ENCODE measurements at regions not wholly inside any gene's neighbourhood (a gene's known extent, or its start where the extent isn't known, plus 50 kb on each side); places are given as distances from the start of the nearest gene placed in this dataset.

DNA sequence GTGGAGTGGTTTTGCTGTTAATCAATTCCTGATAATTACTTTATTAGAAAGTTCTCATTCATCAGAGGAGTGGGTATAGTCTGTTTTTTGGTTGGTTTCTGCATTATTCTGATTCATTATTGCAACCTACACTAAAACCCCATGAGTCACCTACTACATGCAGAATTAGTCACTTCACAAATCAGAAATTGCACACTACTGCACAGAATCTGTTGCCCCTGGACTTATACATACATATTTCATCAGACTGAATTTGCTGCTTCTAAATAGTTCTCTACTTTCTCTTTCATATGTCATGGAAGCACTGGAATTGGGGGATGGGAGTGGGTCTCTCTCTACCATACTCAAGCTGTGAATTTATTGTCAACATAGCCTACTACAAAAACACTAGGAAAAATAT is 585.1 kb downstream of the DNAH5 start:
- TF ChIP-seq POLR2A (IDR thresholded peaks at IDR 0.05), result no peak
- no peak for TF ChIP-seq POLR2AphosphoS5 (IDR thresholded peaks at IDR 0.05)
- TF ChIP-seq, protein P1, sequence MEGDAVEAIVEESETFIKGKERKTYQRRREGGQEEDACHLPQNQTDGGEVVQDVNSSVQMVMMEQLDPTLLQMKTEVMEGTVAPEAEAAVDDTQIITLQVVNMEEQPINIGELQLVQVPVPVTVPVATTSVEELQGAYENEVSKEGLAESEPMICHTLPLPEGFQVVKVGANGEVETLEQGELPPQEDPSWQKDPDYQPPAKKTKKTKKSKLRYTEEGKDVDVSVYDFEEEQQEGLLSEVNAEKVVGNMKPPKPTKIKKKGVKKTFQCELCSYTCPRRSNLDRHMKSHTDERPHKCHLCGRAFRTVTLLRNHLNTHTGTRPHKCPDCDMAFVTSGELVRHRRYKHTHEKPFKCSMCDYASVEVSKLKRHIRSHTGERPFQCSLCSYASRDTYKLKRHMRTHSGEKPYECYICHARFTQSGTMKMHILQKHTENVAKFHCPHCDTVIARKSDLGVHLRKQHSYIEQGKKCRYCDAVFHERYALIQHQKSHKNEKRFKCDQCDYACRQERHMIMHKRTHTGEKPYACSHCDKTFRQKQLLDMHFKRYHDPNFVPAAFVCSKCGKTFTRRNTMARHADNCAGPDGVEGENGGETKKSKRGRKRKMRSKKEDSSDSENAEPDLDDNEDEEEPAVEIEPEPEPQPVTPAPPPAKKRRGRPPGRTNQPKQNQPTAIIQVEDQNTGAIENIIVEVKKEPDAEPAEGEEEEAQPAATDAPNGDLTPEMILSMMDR (IDR thresholded peaks at IDR 0.05 in 8 of 11, conservative IDR thresholded peaks at IDR 0.05 in 3 of 11), result no peak
- no peaks in the 10 kb centered on the region for H3K36me3 ChIP-seq
- H3K4me1 ChIP-seq, result no peaks in the 10 kb centered on the region
- peaks cover 0 to 15% (median 3%) of the 10 kb centered on the region in 8 donors for H3K9me3 ChIP-seq
- intact Hi-C loops (cut with DNase I; ENCODE audit: low total_unique reads), result no loop called here
- no peaks in the 10 kb centered on the region for H3K27me3 ChIP-seq (replicated peaks in 1 of 7)
- no peak overlapping the region for H3K27ac ChIP-seq
- no peak for DNase-seq
- H3K4me3 ChIP-seq, result no peak overlapping the region

DNA sequence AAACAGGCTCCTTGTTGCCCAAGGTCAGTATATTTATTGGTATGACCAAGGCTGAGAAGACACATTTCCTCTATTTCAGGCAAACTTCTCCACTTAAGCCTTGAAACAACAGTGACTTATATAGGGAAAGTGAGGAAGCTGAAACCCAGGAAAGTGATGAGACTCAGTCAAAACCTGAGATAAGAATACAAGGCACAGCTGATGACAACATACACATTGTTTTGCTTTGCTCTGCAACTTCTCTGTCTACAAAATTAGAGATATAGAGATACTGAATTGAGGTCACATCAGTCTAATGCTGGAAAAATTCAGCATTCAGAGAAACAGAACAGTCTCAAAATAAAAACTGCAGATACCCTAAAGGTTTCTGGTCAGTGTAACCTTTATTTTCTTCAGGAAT is 586.1 kb downstream of the DNAH5 start:
- no peak overlapping the region for H3K27ac ChIP-seq
- no peaks in the 10 kb centered on the region for H3K36me3 ChIP-seq
- no peaks in the 10 kb centered on the region for H3K27me3 ChIP-seq (replicated peaks in 1 of 7)
- no peaks in the 10 kb centered on the region for H3K4me1 ChIP-seq
- no peak overlapping the region for H3K4me3 ChIP-seq
- peaks cover 0 to 14% (median 4%) of the 10 kb centered on the region in 8 donors for H3K9me3 ChIP-seq
- intact Hi-C loops (cut with DNase I; ENCODE audit: low total_unique reads), result no loop called here
- TF ChIP-seq POLR2AphosphoS5 (IDR thresholded peaks at IDR 0.05) (no peak), POLR2A (IDR thresholded peaks at IDR 0.05) (no peak)
- TF ChIP-seq, protein P1 (IDR thresholded peaks at IDR 0.05 in 8 of 11, conservative IDR thresholded peaks at IDR 0.05 in 3 of 11), result no peak
- no peak for DNase-seq

DNA sequence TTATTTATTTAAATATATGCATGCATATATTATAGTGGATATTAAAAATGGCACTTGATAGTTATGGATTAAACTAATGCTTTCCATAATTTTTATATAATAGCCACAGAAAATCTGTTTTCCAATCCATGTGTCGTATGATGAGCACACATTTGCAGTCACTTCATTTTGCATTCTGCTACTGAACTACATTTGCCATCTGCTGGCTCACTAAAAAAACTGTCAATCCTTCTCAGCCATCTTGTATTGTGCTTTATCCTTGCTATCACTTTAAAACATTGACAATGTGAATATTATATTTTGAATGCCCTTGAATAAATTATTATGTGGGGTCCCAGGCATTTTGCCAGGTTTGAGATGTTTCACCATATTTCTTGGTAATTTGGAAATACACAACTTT is 586.6 kb downstream of the DNAH5 start:
- WGBS, 5 donors, result 0 to 74% (median 34%) methylated on average over 1 of the region's 1 CpG
- H3K9me3 ChIP-seq, result peaks cover 0 to 18% (median 4%) of the 10 kb centered on the region in 8 donors
- intact Hi-C loops (cut with DNase I; ENCODE audit: low total_unique reads), result no loop called here
- TF ChIP-seq POLR2AphosphoS5 (IDR thresholded peaks at IDR 0.05), result no peak
- TF ChIP-seq, protein P1 (IDR thresholded peaks at IDR 0.05 in 8 of 11, conservative IDR thresholded peaks at IDR 0.05 in 3 of 11), result no peak
- no peak for TF ChIP-seq POLR2A (IDR thresholded peaks at IDR 0.05)
- no peaks in the 10 kb centered on the region for H3K27me3 ChIP-seq (replicated peaks in 1 of 7)
- no peak for DNase-seq
- H3K4me1 ChIP-seq, result no peaks in the 10 kb centered on the region
- H3K4me3 ChIP-seq, result no peak overlapping the region
- no peak overlapping the region for H3K27ac ChIP-seq
- H3K36me3 ChIP-seq, result no peaks in the 10 kb centered on the region

DNA sequence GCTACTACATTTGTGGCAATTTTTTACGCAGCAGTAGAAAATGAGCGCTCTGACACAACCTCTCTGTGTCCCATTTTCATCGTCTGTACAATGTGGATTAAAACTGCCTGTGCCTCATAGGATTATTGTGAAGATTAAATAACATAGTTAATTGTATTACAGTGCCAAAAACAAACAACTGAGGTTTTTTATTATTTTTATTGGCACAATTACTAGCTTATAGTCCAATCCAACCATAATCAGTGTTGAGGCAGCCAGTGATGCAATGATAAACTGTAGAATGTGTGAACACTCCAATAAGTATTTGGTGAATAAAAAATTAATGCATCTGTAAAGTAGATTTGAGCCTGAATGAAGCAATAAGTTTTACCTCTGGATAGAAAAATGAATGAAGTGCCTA is 588.3 kb downstream of the DNAH5 start:
- H3K27me3 ChIP-seq (replicated peaks in 1 of 7), result no peaks in the 10 kb centered on the region
- H3K4me3 ChIP-seq, result no peak overlapping the region
- TF ChIP-seq POLR2A (IDR thresholded peaks at IDR 0.05) (no peak), POLR2AphosphoS5 (IDR thresholded peaks at IDR 0.05) (no peak)
- TF ChIP-seq, protein P1 (IDR thresholded peaks at IDR 0.05 in 8 of 11, conservative IDR thresholded peaks at IDR 0.05 in 3 of 11), result no peak
- H3K9me3 ChIP-seq, result peaks cover 0 to 19% (median 4%) of the 10 kb centered on the region in 8 donors
- no peak for DNase-seq
- H3K4me1 ChIP-seq, result no peaks in the 10 kb centered on the region
- 82 to 96% (median 93%) methylated on average over 3 of the region's 3 CpGs for WGBS, 5 donors
- no peak overlapping the region for H3K27ac ChIP-seq
- no peaks in the 10 kb centered on the region for H3K36me3 ChIP-seq
- intact Hi-C loops (cut with DNase I; ENCODE audit: low total_unique reads), result no loop called here
